Lung (tissue), 11 donors: ENCODE measurements at regions not wholly inside any gene's neighbourhood (a gene's known extent, or its start where the extent isn't known, plus 50 kb on each side); places are given as distances from the start of the nearest gene placed in this dataset.

ENCODE experiments used
- ATAC-seq: fragments of 200-7000 bp; cut with Tn5 transposase; one replicate; pipeline ENCODE4 v1.9.1; 2020; ENCODE audit warnings: moderate number of reproducible peaks; ENCODE audit not compliant: insufficient read depth, low FRiP score
- DNase-seq, 3 donors: peaks; one replicate each; pipeline ENCODE4 v3.0.0-alpha.2; 2013 to 2017
- H3K27ac ChIP-seq, 2 donors: one replicate each; pipeline ENCODE4 v1.5.1; 2013; ENCODE audit warnings: mild to moderate bottlenecking in 2 of 2, moderate library complexity in 2 of 2, control low read depth in 1 of 2, inconsistent platforms in 1 of 2, low read depth in 1 of 2, low read length in 1 of 2
- H3K27me3 ChIP-seq, 3 donors: one replicate each; pipeline ENCODE4 v1.5.1; 2013; ENCODE audit warnings: low read length in 2 of 3; ENCODE audit not compliant: control insufficient read depth in 3 of 3, insufficient read depth in 3 of 3
- H3K36me3 ChIP-seq, 4 donors: one replicate each; pipeline ENCODE4 v1.5.1; 2013; ENCODE audit warnings: low read length in 4 of 4, mild to moderate bottlenecking in 1 of 4, moderate library complexity in 1 of 4; ENCODE audit not compliant: control insufficient read depth in 4 of 4, insufficient read depth in 4 of 4
- H3K4me1 ChIP-seq, 5 donors: one replicate each; pipeline ENCODE4 v1.5.1; 2013; ENCODE audit warnings: low read length in 5 of 5, mild to moderate bottlenecking in 2 of 5, moderate library complexity in 1 of 5; ENCODE audit not compliant: control insufficient read depth in 5 of 5, insufficient read depth in 5 of 5
- H3K4me3 ChIP-seq: one replicate; pipeline ENCODE4 v1.5.1; 2013; ENCODE audit warnings: mild to moderate bottlenecking, control low read depth, moderate library complexity
- H3K9ac ChIP-seq, 2 donors: one replicate each; pipeline ENCODE4 v1.5.1; 2013; ENCODE audit warnings: low read length in 2 of 2, control low read depth in 1 of 2; ENCODE audit not compliant: insufficient read depth in 1 of 2
- H3K9me3 ChIP-seq, 4 donors: one replicate each; pipeline ENCODE4 v1.5.1; 2013; ENCODE audit warnings: low read length in 3 of 4, mild to moderate bottlenecking in 1 of 4, moderate library complexity in 1 of 4; ENCODE audit not compliant: control insufficient read depth in 4 of 4, insufficient read depth in 3 of 4
- CTCF ChIP-seq: IDR thresholded peaks from 2 replicates; pipeline ENCODE4 v1.5.1; 2012; ENCODE audit warnings: mild to moderate bottlenecking; ENCODE audit errors: control extremely low read depth, extremely low read depth
- WGBS, 2 donors: extraction: QIAGEN DNeasy Blood & Tissue Kit; methylation state at CpG; one replicate each; pipeline ENCODE4 v1.1.7; 2013; 5-methylcytosine and 5-hydroxymethylcytosine counted together
- donor health status: control.
- donor health status: control.
- donor health status: Bipolar disorder and iron deficiency.
- donor health status: healthy.
- donor health status: DM: yes; HTN: yes; CAD: no.

- TF ChIP-seq CTCF = no peak
- ATAC-seq (no peak), DNase-seq (no peak)
- 80 to 87% methylated on average over 3 of the region's 3 CpGs for WGBS, 2 donors
- no peak overlapping the region for H3K27ac ChIP-seq
- H3K27me3 ChIP-seq = peaks cover 0 to 7% (median 3%) of the 10 kb centered on the region in 3 donors
- H3K9me3 ChIP-seq = no peaks in the 10 kb centered on the region
- H3K4me3 ChIP-seq = no peak overlapping the region
- H3K4me1 ChIP-seq = peaks cover 0 to 3% (median 0%) of the 10 kb centered on the region in 5 donors
- H3K36me3 ChIP-seq = no peaks in the 10 kb centered on the region
- H3K9ac ChIP-seq = no peak overlapping the region
Measured at GRCh38 chr1:162941024-162941423, 80.0 kb upstream of the CCDC190 start.

- Histone ChIP-seq H3K27me3 (peaks cover 0 to 7% (median 0%) of the 10 kb centered on the region in 3 donors), H3K4me1 (peaks cover 0 to 3% (median 0%) of the 10 kb centered on the region in 5 donors), H3K9me3 (no peaks in the 10 kb centered on the region), H3K36me3 (no peaks in the 10 kb centered on the region), H3K27ac (no peak overlapping the region), H3K9ac (no peak overlapping the region), H3K4me3 (no peak overlapping the region)
- TF ChIP-seq CTCF = no peak
- 84 to 88% methylated on average over 5 of the region's 5 CpGs for WGBS, 2 donors
- DNase-seq (no peak), ATAC-seq (no peak)
Measured at GRCh38 chr1:162939035-162939434, 78.1 kb upstream of the CCDC190 start.

GRCh38 chr1:162937716-162938395, 76.9 kb upstream of the CCDC190 start:
- DNase-seq (no peak), ATAC-seq (no peak)
- H3K36me3 ChIP-seq = no peaks in the 10 kb centered on the region
- no peak overlapping the region for H3K27ac ChIP-seq
- peaks cover 0 to 7% (median 0%) of the 10 kb centered on the region in 3 donors for H3K27me3 ChIP-seq
- no peak for TF ChIP-seq CTCF
- H3K9me3 ChIP-seq = no peaks in the 10 kb centered on the region
- no peaks in the 10 kb centered on the region for H3K4me1 ChIP-seq
- no peak overlapping the region for H3K9ac ChIP-seq
- H3K4me3 ChIP-seq = no peak overlapping the region
- 73 to 80% methylated on average over 5 of the region's 5 CpGs for WGBS, 2 donors
